Vagina (tissue), 2 donors: ENCODE measurements at regions not wholly inside any gene's neighbourhood (a gene's known extent, or its start where the extent isn't known, plus 50 kb on each side); places are given as distances from the start of the nearest gene placed in this dataset.

Experiments
- CTCF ChIP-seq, 3 experiments: fragments of 450-650 bp in 2 of 3; fragments of 200-600 bp in 1 of 3; sonication (generic) in 1 of 3; IDR thresholded peaks; one replicate each; pipeline ENCODE4 v1.5.1; 2017 to 2019; ENCODE audit warnings: antibody characterized with exemption in 3 of 3, mild to moderate bottlenecking in 2 of 3, moderate library complexity in 2 of 3
- POLR2AphosphoS5 ChIP-seq, 2 donors: sonication (generic); formaldehyde crosslinking; IDR thresholded peaks; one replicate each; pipeline ENCODE4 v1.9.0; 2017; ENCODE audit warnings: antibody characterized with exemption in 2 of 2, mild to moderate bottlenecking in 2 of 2, low read depth in 1 of 2; ENCODE audit not compliant: insufficient read depth in 1 of 2

- TF ChIP-seq CTCF (IDR thresholded peaks at IDR 0.05), result no peak
- TF ChIP-seq POLR2AphosphoS5 (IDR thresholded peaks at IDR 0.05; ENCODE audit: insufficient read depth in 1 of 2, low read depth in 1 of 2), result no peak
Measured at GRCh38 chr6:137353842-137354397, 134.7 kb upstream of the IFNGR1 start.
